ENCODE measurements at regions not wholly inside any gene's neighbourhood (a gene's known extent, or its start where the extent isn't known, plus 50 kb on each side); places are given as distances from the start of the nearest gene placed in this dataset.

- TF ChIP-seq ARID1B (IDR thresholded peaks at IDR 0.05): peak; percentile 37; the same call in 1 of the 2 replicates
- TF ChIP-seq ZKSCAN8 (CRISPR knock-in tag; IDR thresholded peaks at IDR 0.05): peak; percentile 74; the same call in 1 of the 2 replicates
- no peak for TF ChIP-seq MCM7 (IDR thresholded peaks at IDR 0.05)
- TF ChIP-seq TCF3 (CRISPR knock-in tag; IDR thresholded peaks at IDR 0.05): 0 out of 2 replicates have a peak, but pooled peaks have one; percentile 13
- TF ChIP-seq ZNF174 (CRISPR knock-in tag; IDR thresholded peaks at IDR 0.05): no peak
Measured at GRCh38 chr12:124111006-124111405, 138.0 kb downstream of the ZNF664 start (continued).

GRCh38 chr12:124114316-124114715 lies 141.3 kb downstream of the ZNF664 start:
- no peaks in the 10 kb centered on the region for H3K79me2 ChIP-seq (ENCODE audit: control insufficient read depth, insufficient read depth, low read length)
- BruUV-seq (replicated peaks): no TSS peak
- FAIRE-seq (no peak), ATAC-seq (no peak), DNase-seq (ENCODE audit: extremely low read depth in 1 of 4, low spot score in 3 of 4) (no peak)
- no peaks in the 10 kb centered on the region for H4K20me1 ChIP-seq (replicated peaks; ENCODE audit: control insufficient read depth, insufficient read depth, low read length)
- no peaks in the 10 kb centered on the region for H3K4me1 ChIP-seq (replicated peaks in 1 of 2; ENCODE audit: control insufficient read depth in 2 of 2, insufficient read depth in 2 of 2, low read length in 2 of 2)
- no peak overlapping the region for H3K9ac ChIP-seq (ENCODE audit: insufficient read depth in 1 of 2, low read depth in 2 of 2, low read length in 2 of 2)
- WGBS (ENCODE audit: insufficient coverage, low coverage, missing lambda C conversion rate): 12% methylated on average over 2 of the region's 2 CpGs
- intact Hi-C loops (cut with micrococcal nuclease) (no loop called here), in situ Hi-C loops (cut with MboI) (no loop called here)
- no peaks in the 10 kb centered on the region for H3K36me3 ChIP-seq (ENCODE audit: control insufficient read depth, insufficient read depth, low read length)
- POLR2A ChIA-PET: interaction anchor here (2.6 kb wide), 1 partner anchor 11 kb away, joined by 6 read pairs; no protein-coding TSS in a partner anchor
- CTCF ChIA-PET (ENCODE audit: low intra/inter-chr PET ratio): no interaction called here
- no peak for TF ChIP-seq ZNF318 (IDR thresholded peaks at IDR 0.05; ENCODE audit: borderline replicate concordance in 1 of 2, low read depth in 1 of 2)
- H3K4me3 ChIP-seq: no peak overlapping the region
- H3K4me2 ChIP-seq (ENCODE audit: insufficient read depth, low read length): no peak overlapping the region
- no peaks in the 10 kb centered on the region for H3K9me1 ChIP-seq (ENCODE audit: control insufficient read depth, insufficient read depth, low read length)
- H3K27me3 ChIP-seq (ENCODE audit: control insufficient read depth in 2 of 2, insufficient read depth in 2 of 2, low read length in 2 of 2): peaks cover 35 to 50% of the 10 kb centered on the region in 2 experiments
- H3K9me3 ChIP-seq (replicated peaks; ENCODE audit: control insufficient read depth, insufficient read depth, low read depth, low read length): no peaks in the 10 kb centered on the region
- no peak overlapping the region for H2AFZ ChIP-seq (ENCODE audit: low read depth, low read length)
- no peak overlapping the region for H3K27ac ChIP-seq (ENCODE audit: extremely low read depth, low read depth, low read length)
